Posterior vena cava (tissue), 2 donors: ENCODE measurements at regions not wholly inside any gene's neighbourhood (a gene's known extent, or its start where the extent isn't known, plus 50 kb on each side); places are given as distances from the start of the nearest gene placed in this dataset.
"Not testable (repeated sequence)": the region's sequence is repeated elsewhere in the genome, so short reads cannot be mapped to it uniquely, and the experiment has no call there.

Experiments used
- DNase-seq: peaks from one replicate; pipeline ENCODE4 v3.0.0-alpha.2; 2020; ENCODE audit warnings: low spot score
- intact Hi-C, 2 donors: fragments of 100-400 bp; cut with DNase I; formaldehyde crosslinking; loops; one replicate each; pipeline versions ENCODE4 v1.14.1 to v1.14.2; 2022 to 2023
- donor health status: DM: yes; HTN: yes; CAD: no.
- donor health status: DM: yes; HTN: yes; CAD: no.

DNA sequence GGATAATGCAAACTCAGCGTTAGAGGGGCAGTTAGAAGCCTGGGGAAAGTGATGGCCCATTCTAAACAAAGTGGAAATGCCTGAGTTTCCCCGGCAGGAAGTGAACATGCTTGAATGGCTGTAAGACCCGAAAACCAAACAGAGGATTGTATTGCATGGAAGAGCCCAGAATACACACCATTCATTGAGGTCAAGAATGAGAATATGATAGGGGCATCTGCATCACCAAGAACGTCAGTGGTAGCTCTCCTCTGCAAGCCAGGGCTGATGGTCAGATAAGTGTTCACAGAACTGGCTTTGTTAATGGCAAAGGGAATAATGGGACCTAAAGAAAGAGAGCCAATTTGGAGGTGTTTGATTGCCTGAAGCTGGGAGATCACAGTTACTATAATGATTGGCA lies 663.4 kb downstream of the KHDRBS2 start:
- intact Hi-C loops = loop anchor here in 1 of 2 donors (5.0 kb wide), 1 partner anchor 715 kb away; no protein-coding TSS in a partner anchor
- no peak for DNase-seq

DNA sequence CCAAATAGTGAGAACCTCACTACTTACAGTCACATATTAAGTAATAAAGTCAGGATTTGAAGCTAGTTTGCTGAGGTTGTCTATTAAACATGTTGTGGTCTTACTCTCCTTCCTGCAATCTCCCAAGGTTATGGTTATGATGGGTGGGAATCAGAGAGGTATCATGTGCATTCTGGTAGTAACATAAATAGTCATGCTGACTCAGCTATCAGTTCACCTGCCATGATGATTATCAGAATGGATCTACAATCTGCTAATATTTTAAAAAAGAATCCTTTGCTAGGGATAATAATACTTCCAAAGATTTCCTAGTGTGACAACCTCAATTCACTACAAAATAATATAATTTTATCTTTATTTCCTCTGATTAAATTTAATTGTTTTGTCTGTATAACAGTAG lies 671.9 kb downstream of the KHDRBS2 start:
- DNase-seq = no peak
- intact Hi-C loops = no loop called here

DNA sequence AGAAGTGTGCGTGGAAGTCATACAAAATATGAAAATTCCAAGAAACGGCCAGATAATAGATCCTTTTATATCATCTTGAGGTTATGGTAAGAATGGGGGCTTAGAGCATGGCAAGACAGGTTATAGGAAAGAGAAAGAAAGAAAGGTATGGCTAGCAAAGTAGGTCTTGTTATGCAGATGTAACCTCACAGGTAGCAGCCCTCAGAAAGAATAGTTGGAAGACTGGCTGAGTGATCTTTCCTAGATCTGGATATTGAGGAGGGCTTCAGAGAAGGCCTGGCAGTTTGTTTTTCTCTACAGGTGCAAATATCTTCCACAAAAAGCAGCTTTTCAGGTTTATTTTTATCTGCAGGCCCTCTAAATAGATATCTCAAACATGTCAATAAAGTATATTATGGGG lies 679.5 kb downstream of the KHDRBS2 start:
- intact Hi-C loops = no loop called here
- no peak for DNase-seq

DNA sequence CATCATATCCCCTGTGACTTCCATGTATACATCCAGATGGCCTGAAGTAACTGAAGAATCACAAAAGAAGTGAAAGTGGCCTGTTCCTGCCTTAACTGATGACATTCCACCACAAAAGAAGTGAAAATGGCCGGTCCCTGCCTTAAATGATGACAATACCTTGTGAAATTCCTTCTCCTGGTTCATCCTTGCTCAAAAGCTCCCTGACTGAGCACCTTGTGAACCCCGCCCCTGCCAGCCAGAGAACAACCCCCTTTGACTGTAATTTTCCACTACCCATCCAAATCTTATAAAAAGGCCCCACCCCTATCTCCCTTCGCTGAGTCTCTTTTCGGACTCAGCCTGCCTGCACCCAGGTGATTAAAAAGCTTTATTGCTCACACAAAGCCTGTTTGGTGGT lies 680.2 kb downstream of the KHDRBS2 start:
- intact Hi-C loops, DNase-seq: not testable (repeated sequence)

DNA sequence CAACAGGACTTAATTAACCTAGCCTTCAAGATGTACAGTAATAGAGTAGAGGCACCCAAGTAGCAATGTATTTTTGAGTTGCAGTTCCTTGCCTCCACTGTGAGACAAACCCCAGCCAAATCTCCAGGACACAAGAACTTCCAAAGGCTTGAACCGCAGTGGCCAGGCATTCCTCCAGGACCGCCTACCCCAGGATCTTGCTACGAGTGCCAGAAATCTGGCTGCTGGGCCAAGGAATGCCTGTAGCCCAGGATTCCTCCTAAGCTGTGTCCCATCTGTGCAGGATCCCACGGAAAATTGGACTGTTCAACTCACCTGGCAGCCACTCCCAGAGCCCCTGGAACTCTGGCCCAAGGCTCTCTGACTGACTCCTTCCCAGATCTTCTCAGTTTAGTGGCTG lies 683.9 kb downstream of the KHDRBS2 start:
- DNase-seq, intact Hi-C loops: not testable (repeated sequence)

DNA sequence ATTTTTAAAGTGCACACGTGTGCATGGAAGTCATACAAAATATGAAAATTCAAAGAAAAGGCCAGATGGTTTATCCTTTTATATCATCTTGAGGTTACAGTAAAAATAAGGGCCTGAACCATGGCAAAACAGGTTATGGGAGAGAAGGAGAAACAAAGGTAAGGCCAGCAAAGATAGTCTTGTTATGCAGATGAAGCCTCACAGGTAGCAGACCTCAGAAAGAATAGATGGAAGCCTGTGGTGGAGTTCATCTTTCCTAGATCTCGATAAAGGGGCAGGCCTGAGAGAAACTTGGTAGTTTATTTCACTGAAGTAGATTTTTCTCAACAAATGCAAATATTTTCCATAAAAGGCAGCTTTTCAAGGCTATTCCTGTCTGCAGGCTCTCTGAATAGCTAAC lies 693.8 kb downstream of the KHDRBS2 start:
- intact Hi-C loops = no loop called here

DNA sequence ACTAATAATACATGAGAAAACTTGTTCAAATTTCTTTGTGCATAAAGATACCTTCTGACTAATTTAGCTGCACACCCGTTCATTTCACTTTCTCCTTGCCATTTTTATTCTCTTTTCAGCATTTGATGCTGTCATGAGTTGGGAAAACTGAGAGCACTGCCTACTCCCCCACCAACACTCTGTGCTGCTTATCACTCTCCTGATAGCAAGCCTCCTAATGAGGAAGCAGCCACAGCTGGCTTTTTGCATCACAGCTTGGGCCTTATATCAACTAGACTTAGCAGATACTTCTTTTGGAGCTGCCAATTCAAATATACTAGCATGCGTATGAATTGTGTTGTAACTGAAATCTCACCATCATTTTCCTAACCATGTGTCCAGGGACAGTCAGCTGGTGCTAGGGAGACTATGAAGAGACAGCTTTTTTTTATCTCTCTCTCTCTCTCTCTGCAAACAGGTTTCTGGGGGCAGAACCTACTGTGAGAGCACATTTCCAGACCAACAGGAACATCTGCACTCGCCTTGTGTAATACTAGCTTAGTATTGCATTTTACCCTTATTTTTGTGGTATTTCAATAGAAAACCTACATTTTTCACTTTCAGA lies 699.0 kb downstream of the KHDRBS2 start:
- no peak for DNase-seq
- intact Hi-C loops = no loop called here

More for the DNA sequence above, 693.8 kb downstream of the KHDRBS2 start:
- no peak for DNase-seq

DNA sequence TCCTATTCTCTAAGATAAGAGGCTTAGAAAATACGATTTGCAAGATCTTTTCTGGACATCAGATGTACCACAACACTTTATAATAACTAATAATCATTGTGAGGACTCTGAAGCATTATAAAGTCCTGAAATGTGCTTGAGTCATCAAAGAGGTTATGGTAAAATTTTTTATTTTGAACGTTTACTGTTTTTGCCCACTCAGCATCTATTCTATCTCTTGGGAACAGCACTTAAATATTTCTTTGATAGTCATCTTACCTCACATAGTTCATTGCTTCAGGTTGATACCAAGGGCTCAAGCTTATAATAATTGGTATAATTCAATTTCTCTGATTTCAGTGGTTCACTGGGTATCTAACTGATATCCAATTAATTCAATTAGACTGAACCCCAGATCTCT lies 700.5 kb downstream of the KHDRBS2 start:
- intact Hi-C loops = no loop called here
- no peak for DNase-seq

DNA sequence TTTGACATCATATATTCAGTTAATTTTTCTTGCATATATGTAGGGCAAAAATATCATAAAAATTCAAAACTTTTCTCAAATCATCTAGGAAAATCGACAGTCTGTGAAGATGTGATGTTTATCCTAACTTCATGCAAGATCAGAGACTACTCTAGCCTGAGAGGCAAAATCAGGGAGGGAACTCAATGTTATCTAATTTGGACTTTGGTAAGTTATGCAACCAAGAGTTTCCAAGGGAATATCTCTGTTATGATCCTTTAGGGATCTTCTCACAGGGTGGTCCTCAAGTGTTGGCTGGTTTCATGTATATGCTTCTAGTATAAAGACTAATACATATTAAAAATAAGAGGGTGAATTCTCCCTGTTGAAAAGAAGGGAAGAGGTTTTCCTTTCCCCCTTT lies 723.9 kb downstream of the KHDRBS2 start:
- intact Hi-C loops = no loop called here
- DNase-seq = no peak

DNA sequence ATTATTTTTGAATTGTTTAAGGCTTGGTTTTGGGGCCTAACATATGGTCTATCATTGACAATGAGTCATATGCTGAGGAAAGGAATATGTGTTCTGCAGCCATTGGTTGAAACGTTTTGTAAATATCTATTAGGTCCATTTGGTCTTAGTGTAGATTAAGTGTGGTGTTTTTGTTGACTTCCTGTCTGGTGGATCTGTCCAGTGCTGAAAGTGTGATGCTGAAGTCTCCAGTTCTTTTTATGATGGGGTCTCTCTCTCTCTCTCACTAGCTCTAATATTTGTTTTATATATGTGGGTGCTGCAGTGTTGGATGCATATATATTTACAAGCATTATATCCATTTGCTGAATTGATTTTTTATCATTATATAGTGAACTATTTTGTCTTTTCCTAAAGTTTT lies 727.2 kb downstream of the KHDRBS2 start:
- intact Hi-C loops = no loop called here
- no peak for DNase-seq

DNA sequence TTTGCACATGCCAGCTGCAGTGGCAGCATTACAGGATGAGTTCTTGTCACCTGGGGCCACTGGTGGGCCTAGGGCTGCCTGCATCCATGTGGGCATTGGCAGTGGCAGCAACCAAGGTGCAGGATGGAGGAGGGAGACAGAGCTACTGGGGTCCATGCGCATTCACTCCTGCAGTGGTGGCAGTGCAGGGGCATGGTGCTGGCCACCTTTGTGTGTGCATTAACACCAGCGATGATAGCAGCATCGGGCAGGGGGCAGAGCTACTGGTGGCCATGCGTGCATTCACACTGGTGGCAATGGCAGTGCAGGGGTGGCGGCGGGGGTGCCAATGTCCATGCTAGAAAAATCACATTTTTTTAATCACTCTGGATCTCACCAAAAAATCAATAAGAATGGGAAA lies 730.0 kb downstream of the KHDRBS2 start:
- DNase-seq = no peak
- intact Hi-C loops = no loop called here

DNA sequence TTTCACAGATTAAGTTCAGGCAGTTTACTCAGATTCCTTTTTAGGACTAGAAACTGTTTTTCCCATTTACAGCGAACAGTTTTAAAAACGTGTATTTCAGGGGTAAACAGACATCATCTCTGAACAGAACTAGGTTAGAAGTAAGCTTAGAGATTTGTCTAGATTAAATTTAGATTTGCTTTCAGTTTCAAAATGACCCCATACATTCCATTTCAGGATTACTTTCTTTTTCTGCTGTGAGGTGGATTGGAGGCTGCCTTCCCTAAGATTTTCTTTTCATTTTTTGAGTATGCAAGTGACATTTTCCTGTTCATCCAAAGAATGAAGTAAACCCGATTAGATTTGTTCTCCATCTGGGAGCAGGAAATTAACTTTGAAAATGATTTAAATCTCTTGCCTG lies 747.2 kb downstream of the KHDRBS2 start:
- intact Hi-C loops = no loop called here
- DNase-seq = no peak

DNA sequence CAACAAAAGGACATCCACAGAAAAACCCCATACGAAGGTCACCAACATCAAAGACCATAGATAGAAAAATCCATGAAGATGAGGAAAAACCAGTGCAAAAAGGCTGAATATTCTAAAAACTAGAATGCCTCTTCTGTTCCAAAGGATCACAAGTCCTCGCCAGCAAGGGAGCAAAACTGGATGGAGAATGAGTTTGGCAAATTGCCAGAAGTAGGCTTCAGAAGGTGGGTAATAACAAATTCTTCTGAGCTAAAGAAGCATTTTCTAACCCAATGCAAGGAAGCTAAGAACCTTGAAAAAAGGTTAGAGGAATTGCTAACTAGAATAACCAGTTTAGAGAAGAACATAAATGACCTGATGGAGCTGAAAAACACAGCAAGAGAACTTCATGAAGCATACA lies 753.3 kb downstream of the KHDRBS2 start:
- DNase-seq, intact Hi-C loops: not testable (repeated sequence)
